ENCODE measurements at regions not wholly inside any gene's neighbourhood (a gene's known extent, or its start where the extent isn't known, plus 50 kb on each side); places are given as distances from the start of the nearest gene placed in this dataset.

DNA sequence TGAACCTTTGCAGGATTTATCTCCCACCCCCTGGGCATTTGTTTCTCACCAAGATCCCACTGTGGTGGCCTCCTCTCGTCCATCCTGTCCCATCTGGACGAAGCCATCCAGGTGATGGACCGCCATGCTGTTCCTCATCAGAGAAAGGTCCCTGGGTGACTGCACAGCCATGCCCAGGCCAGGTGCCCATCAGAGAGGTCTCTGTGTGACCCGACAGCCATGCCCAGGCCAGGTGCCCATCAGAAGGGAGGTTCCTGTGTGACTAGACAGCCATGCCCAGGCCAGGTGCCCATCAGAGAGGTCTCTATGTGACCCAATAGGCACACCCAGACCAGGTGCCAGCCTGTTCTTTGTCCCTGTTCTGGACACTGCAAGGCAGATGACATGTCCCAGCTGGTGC lies 360.9 kb upstream of the SALL3 start:
- Histone ChIP-seq H3K9me3 (replicated peaks in 1 of 2; ENCODE audit: control insufficient read depth in 2 of 2, insufficient read depth in 1 of 2, low read depth in 1 of 2, low read length in 2 of 2) (peaks cover 0 to 2% of the 10 kb centered on the region in 2 donors), H2BK120ac (ENCODE audit: low read depth, low read length) (no peak overlapping the region), H3K4me1 (ENCODE audit: control insufficient read depth in 2 of 2, insufficient read depth in 1 of 2, low read depth in 1 of 2, low read length in 2 of 2) (no peaks in the 10 kb centered on the region), H2BK15ac (ENCODE audit: low read length) (peak overlapping the region; percentile 13), H3K18ac (ENCODE audit: low read length) (no peak overlapping the region), H2BK5ac (ENCODE audit: low read length) (no peak overlapping the region), H2AK5ac (ENCODE audit: low read depth, low read length) (no peak overlapping the region), H3K36me3 (replicated peaks in 1 of 2; ENCODE audit: control insufficient read depth in 2 of 2, insufficient read depth in 2 of 2, low read length in 2 of 2) (no peaks in the 10 kb centered on the region), H3K27me3 (ENCODE audit: control insufficient read depth in 3 of 3, insufficient read depth in 3 of 3, low read depth in 1 of 3, low read length in 3 of 3) (no peaks in the 10 kb centered on the region), H3K79me1 (ENCODE audit: low read depth, low read length) (no peaks in the 10 kb centered on the region), H4K91ac (ENCODE audit: low read depth, low read length, poor library complexity) (no peak overlapping the region), H3K4me3 (ENCODE audit: low read length in 2 of 2) (no peak overlapping the region), H3K27ac (replicated peaks; ENCODE audit: low read length) (no peak overlapping the region), H3K9ac (ENCODE audit: low read depth, low read length, poor library complexity) (no peak overlapping the region), H4K8ac (ENCODE audit: low read depth, low read length) (no peak overlapping the region), H3K4ac (ENCODE audit: low read length) (no peak overlapping the region), H2AFZ (ENCODE audit: low read length) (no peak overlapping the region), H3K4me2 (ENCODE audit: insufficient read depth, low read length, poor library complexity, severe bottlenecking) (no peak overlapping the region), H3K23ac (ENCODE audit: low read depth, low read length, poor library complexity) (peak overlapping the region; percentile 76), H3K14ac (ENCODE audit: low read length) (no peak overlapping the region), H2BK12ac (ENCODE audit: low read length) (no peak overlapping the region)
- no peak for DNase-seq (ENCODE audit: low spot score)
- no CpG with 5 or more reads among the region's 4 CpGs for WGBS, 2 donors (ENCODE audit: extremely low coverage in 2 of 2, insufficient read length in 2 of 2, insufficient replicate concordance in 1 of 2)

DNA sequence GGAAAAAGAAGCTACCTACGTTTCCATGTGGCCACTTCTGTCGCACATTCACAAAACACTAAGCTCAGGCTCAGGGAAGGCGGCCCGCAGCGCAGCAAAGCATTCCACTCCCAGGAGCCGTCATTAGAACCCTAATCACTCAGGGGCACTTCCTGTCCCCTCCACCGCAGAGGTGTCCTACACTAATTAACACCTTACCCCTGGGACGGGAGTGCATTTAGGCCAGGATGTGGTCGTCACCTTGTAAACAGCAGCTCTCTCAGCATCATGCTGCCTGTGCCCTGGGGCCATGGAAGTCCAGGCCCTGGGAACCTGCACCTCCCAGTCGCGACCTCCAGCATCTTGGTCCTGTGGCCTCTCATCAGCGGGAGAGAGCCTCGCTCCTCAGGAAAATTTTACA lies 359.8 kb upstream of the SALL3 start:
- Histone ChIP-seq H2BK5ac (ENCODE audit: low read length) (no peak overlapping the region), H4K91ac (ENCODE audit: low read depth, low read length, poor library complexity) (no peak overlapping the region), H2BK15ac (ENCODE audit: low read length) (no peak overlapping the region), H3K9me3 (replicated peaks in 1 of 2; ENCODE audit: control insufficient read depth in 2 of 2, insufficient read depth in 1 of 2, low read depth in 1 of 2, low read length in 2 of 2) (peaks cover 0 to 2% of the 10 kb centered on the region in 2 donors), H3K4me3 (ENCODE audit: low read length in 2 of 2) (no peak overlapping the region), H4K8ac (ENCODE audit: low read depth, low read length) (peak overlapping the region; percentile 52), H3K18ac (ENCODE audit: low read length) (no peak overlapping the region), H3K14ac (ENCODE audit: low read length) (no peak overlapping the region), H3K27me3 (ENCODE audit: control insufficient read depth in 3 of 3, insufficient read depth in 3 of 3, low read depth in 1 of 3, low read length in 3 of 3) (no peaks in the 10 kb centered on the region), H3K9ac (ENCODE audit: low read depth, low read length, poor library complexity) (no peak overlapping the region), H3K4me1 (ENCODE audit: control insufficient read depth in 2 of 2, insufficient read depth in 1 of 2, low read depth in 1 of 2, low read length in 2 of 2) (peaks cover 0 to 7% of the 10 kb centered on the region in 2 donors), H3K4me2 (ENCODE audit: insufficient read depth, low read length, poor library complexity, severe bottlenecking) (no peak overlapping the region), H3K4ac (ENCODE audit: low read length) (no peak overlapping the region), H3K23ac (ENCODE audit: low read depth, low read length, poor library complexity) (no peak overlapping the region), H3K79me1 (ENCODE audit: low read depth, low read length) (no peaks in the 10 kb centered on the region), H3K36me3 (replicated peaks in 1 of 2; ENCODE audit: control insufficient read depth in 2 of 2, insufficient read depth in 2 of 2, low read length in 2 of 2) (no peaks in the 10 kb centered on the region), H2BK120ac (ENCODE audit: low read depth, low read length) (no peak overlapping the region), H2BK12ac (ENCODE audit: low read length) (no peak overlapping the region), H2AFZ (ENCODE audit: low read length) (no peak overlapping the region), H2AK5ac (ENCODE audit: low read depth, low read length) (no peak overlapping the region), H3K27ac (replicated peaks; ENCODE audit: low read length) (no peak overlapping the region)
- no peak for DNase-seq (ENCODE audit: low spot score)
- no CpG with 5 or more reads among the region's 13 CpGs for WGBS, 2 donors (ENCODE audit: extremely low coverage in 2 of 2, insufficient read length in 2 of 2, insufficient replicate concordance in 1 of 2)

DNA sequence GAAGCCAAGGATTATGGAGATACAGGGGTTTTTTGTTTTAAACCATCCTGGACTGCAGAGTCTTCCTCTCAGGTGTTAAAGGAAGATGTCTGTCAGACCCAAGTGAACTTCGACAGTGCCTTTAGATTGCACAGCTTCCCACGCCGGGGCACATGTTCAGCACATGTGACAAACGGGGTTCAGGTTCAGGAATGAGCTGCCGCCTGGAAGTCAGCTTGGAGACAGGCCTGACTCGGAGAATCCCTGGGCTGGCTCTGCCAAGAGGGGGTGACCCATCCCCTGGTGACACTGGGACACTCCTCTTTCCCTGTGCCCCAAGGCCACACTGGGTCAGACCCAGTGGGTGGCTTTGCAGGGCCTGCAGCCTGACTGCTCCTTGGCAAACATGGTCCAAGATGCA lies 359.3 kb upstream of the SALL3 start:
- H3K4me2 ChIP-seq (ENCODE audit: insufficient read depth, low read length, poor library complexity, severe bottlenecking), result no peak overlapping the region
- no peak overlapping the region for H3K4ac ChIP-seq (ENCODE audit: low read length)
- H2BK12ac ChIP-seq (ENCODE audit: low read length), result no peak overlapping the region
- H3K9me3 ChIP-seq (replicated peaks in 1 of 2; ENCODE audit: control insufficient read depth in 2 of 2, insufficient read depth in 1 of 2, low read depth in 1 of 2, low read length in 2 of 2), result peaks cover 0 to 2% of the 10 kb centered on the region in 2 donors
- no peak overlapping the region for H4K8ac ChIP-seq (ENCODE audit: low read depth, low read length)
- no peak overlapping the region for H3K23ac ChIP-seq (ENCODE audit: low read depth, low read length, poor library complexity)
- no CpG with 5 or more reads among the region's 6 CpGs for WGBS, 2 donors (ENCODE audit: extremely low coverage in 2 of 2, insufficient read length in 2 of 2, insufficient replicate concordance in 1 of 2)
- H3K27me3 ChIP-seq (ENCODE audit: control insufficient read depth in 3 of 3, insufficient read depth in 3 of 3, low read depth in 1 of 3, low read length in 3 of 3), result no peaks in the 10 kb centered on the region
- peaks cover 0 to 10% of the 10 kb centered on the region in 2 donors for H3K4me1 ChIP-seq (ENCODE audit: control insufficient read depth in 2 of 2, insufficient read depth in 1 of 2, low read depth in 1 of 2, low read length in 2 of 2)
- H2BK5ac ChIP-seq (ENCODE audit: low read length), result no peak overlapping the region
- H3K36me3 ChIP-seq (replicated peaks in 1 of 2; ENCODE audit: control insufficient read depth in 2 of 2, insufficient read depth in 2 of 2, low read length in 2 of 2), result no peaks in the 10 kb centered on the region
- peak overlapping the region in 1 of 2 donors; percentile 35 for H3K4me3 ChIP-seq (ENCODE audit: low read length in 2 of 2)
- H4K91ac ChIP-seq (ENCODE audit: low read depth, low read length, poor library complexity), result no peak overlapping the region
- no peak overlapping the region for H3K14ac ChIP-seq (ENCODE audit: low read length)
- H2AK5ac ChIP-seq (ENCODE audit: low read depth, low read length), result no peak overlapping the region
- no peaks in the 10 kb centered on the region for H3K79me1 ChIP-seq (ENCODE audit: low read depth, low read length)
- H3K9ac ChIP-seq (ENCODE audit: low read depth, low read length, poor library complexity), result no peak overlapping the region
- H2BK15ac ChIP-seq (ENCODE audit: low read length), result no peak overlapping the region
- no peak overlapping the region for H2AFZ ChIP-seq (ENCODE audit: low read length)
- no peak overlapping the region for H2BK120ac ChIP-seq (ENCODE audit: low read depth, low read length)
- H3K27ac ChIP-seq (replicated peaks; ENCODE audit: low read length), result no peak overlapping the region
- DNase-seq (ENCODE audit: low spot score), result no peak
- H3K18ac ChIP-seq (ENCODE audit: low read length), result no peak overlapping the region

DNA sequence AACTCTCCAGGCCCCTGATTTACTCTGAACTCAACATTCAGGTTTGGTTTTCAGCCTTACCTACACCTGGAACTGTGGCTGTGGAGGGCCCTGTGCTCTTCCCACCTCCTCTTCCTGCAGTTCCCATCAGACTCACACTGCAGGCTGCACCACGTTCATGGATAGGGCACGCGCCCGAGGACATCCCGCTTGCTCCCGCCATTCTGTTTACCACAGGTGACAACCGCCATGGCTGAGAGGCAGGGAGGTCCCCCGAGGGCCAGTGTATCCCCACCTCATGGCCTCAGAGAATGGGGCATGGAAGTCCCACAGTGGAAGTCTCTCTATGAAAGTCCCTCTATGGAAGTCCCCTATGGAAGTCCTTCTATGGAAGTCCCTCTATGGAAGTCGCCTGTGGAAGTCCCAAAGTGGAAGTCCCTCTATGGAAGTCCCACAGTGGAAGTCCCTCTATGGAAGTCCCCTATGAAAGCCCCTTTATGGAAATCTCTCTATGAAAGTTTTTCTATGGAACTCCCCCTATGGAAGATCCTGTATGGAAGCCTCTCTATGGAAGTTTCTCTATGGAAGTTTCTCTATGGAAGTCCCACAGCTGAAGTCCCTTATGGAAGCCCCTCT lies 358.4 kb upstream of the SALL3 start:
- Histone ChIP-seq H2BK120ac (ENCODE audit: low read depth, low read length) (no peak overlapping the region), H3K79me1 (ENCODE audit: low read depth, low read length) (no peaks in the 10 kb centered on the region), H2AK5ac (ENCODE audit: low read depth, low read length) (no peak overlapping the region), H3K9ac (ENCODE audit: low read depth, low read length, poor library complexity) (no peak overlapping the region), H3K4me1 (ENCODE audit: control insufficient read depth in 2 of 2, insufficient read depth in 1 of 2, low read depth in 1 of 2, low read length in 2 of 2) (peaks cover 0 to 10% of the 10 kb centered on the region in 2 donors), H2BK12ac (ENCODE audit: low read length) (no peak overlapping the region), H3K4me2 (ENCODE audit: insufficient read depth, low read length, poor library complexity, severe bottlenecking) (no peak overlapping the region), H2AFZ (ENCODE audit: low read length) (no peak overlapping the region), H3K36me3 (replicated peaks in 1 of 2; ENCODE audit: control insufficient read depth in 2 of 2, insufficient read depth in 2 of 2, low read length in 2 of 2) (no peaks in the 10 kb centered on the region), H4K91ac (ENCODE audit: low read depth, low read length, poor library complexity) (no peak overlapping the region), H3K27ac (replicated peaks; ENCODE audit: low read length) (no peak overlapping the region), H3K14ac (ENCODE audit: low read length) (no peak overlapping the region), H3K4ac (ENCODE audit: low read length) (no peak overlapping the region), H3K18ac (ENCODE audit: low read length) (no peak overlapping the region), H3K27me3 (ENCODE audit: control insufficient read depth in 3 of 3, insufficient read depth in 3 of 3, low read depth in 1 of 3, low read length in 3 of 3) (no peaks in the 10 kb centered on the region), H3K23ac (ENCODE audit: low read depth, low read length, poor library complexity) (no peak overlapping the region), H3K4me3 (ENCODE audit: low read length in 2 of 2) (no peak overlapping the region), H4K8ac (ENCODE audit: low read depth, low read length) (no peak overlapping the region), H3K9me3 (replicated peaks in 1 of 2; ENCODE audit: control insufficient read depth in 2 of 2, insufficient read depth in 1 of 2, low read depth in 1 of 2, low read length in 2 of 2) (peaks cover 0 to 2% of the 10 kb centered on the region in 2 donors), H2BK5ac (ENCODE audit: low read length) (no peak overlapping the region), H2BK15ac (ENCODE audit: low read length) (no peak overlapping the region)
- no peak for DNase-seq (ENCODE audit: low spot score)
- no CpG with 5 or more reads among the region's 9 CpGs for WGBS, 2 donors (ENCODE audit: extremely low coverage in 2 of 2, insufficient read length in 2 of 2, insufficient replicate concordance in 1 of 2)

All from neuronal stem cell (in vitro differentiated cells).